NK-92 treated with Interleukin-12 subunit alpha and Interleukin-12 subunit beta, amount 100 ng/mL, for 24 hours (cell line): ENCODE measurements at regions not wholly inside any gene's neighbourhood (a gene's known extent, or its start where the extent isn't known, plus 50 kb on each side); places are given as distances from the start of the nearest gene placed in this dataset.
A peak's percentile ranks its signal among the peaks of the same experiment; 100 is the strongest.

ENCODE experiments used
- DNase-seq: peaks from one replicate; lab custom pipeline; 2025; lab: John Stamatoyannopoulos, UW

GRCh38 chr3:94179059-94179458, 116.2 kb downstream of the NSUN3 start:
- no peak for DNase-seq

- DNase-seq, result no peak
Observed at GRCh38 chr3:94183551-94183950, 120.7 kb downstream of the NSUN3 start.

GRCh38 chr3:94184781-94185180, 121.9 kb downstream of the NSUN3 start:
- no peak for DNase-seq

GRCh38 chr3:94185753-94186152, 122.9 kb downstream of the NSUN3 start:
- no peak for DNase-seq

- DNase-seq, result no peak
Observed at GRCh38 chr3:94187697-94188096, 124.8 kb downstream of the NSUN3 start.

GRCh38 chr3:94195381-94195780, 132.5 kb downstream of the NSUN3 start:
- no peak for DNase-seq

- no peak for DNase-seq
Observed at GRCh38 chr3:94206291-94206690, 143.4 kb downstream of the NSUN3 start.

GRCh38 chr3:94210256-94210655, 147.4 kb downstream of the NSUN3 start:
- DNase-seq, result no peak

GRCh38 chr3:94217406-94217805, 154.5 kb downstream of the NSUN3 start:
- no peak for DNase-seq

GRCh38 chr3:94220426-94220825, 157.6 kb downstream of the NSUN3 start:
- no peak for DNase-seq

- DNase-seq, result no peak
Observed at GRCh38 chr3:94221829-94222228, 159.0 kb downstream of the NSUN3 start.

GRCh38 chr3:94225148-94225865, 162.4 kb downstream of the NSUN3 start:
- DNase-seq, result no peak

- DNase-seq, result no peak
Observed at GRCh38 chr3:94226078-94226477, 163.2 kb downstream of the NSUN3 start.

- DNase-seq, result no peak
Observed at GRCh38 chr3:94232921-94233320, 170.1 kb downstream of the NSUN3 start.

- no peak for DNase-seq
Observed at GRCh38 chr3:94234177-94234788, 171.4 kb downstream of the NSUN3 start.

GRCh38 chr3:94241986-94242385, 179.1 kb downstream of the NSUN3 start:
- DNase-seq, result no peak

- DNase-seq, result no peak
Observed at GRCh38 chr3:94246171-94246570, 183.3 kb downstream of the NSUN3 start.

- DNase-seq, result no peak
Observed at GRCh38 chr3:94248042-94248441, 185.2 kb downstream of the NSUN3 start.

GRCh38 chr3:94249491-94250079, 186.7 kb downstream of the NSUN3 start:
- DNase-seq, result peak; percentile 20

GRCh38 chr3:94251566-94251965, 188.7 kb downstream of the NSUN3 start:
- DNase-seq, result no peak

GRCh38 chr3:94252316-94252715, 189.5 kb downstream of the NSUN3 start:
- DNase-seq, result no peak

GRCh38 chr3:94256888-94257813, 194.3 kb downstream of the NSUN3 start:
- DNase-seq, result no peak
